Type B pancreatic cell (in vitro differentiated cells): ENCODE measurements at regions not wholly inside any gene's neighbourhood (a gene's known extent, or its start where the extent isn't known, plus 50 kb on each side); places are given as distances from the start of the nearest gene placed in this dataset.
"Not testable (repeated sequence)": the region's sequence is repeated elsewhere in the genome, so short reads cannot be mapped to it uniquely, and the experiment has no call there.

Experiments used
- DNase-seq: peaks from one replicate; pipeline ENCODE4 v3.0.0; 2021; ENCODE audit warnings: mixed read lengths; ENCODE audit not compliant: unreplicated experiment; ENCODE audit errors: extremely low spot score
- H3K27ac Mint-ChIP-seq: 2 replicates; pipeline ENCODE4 v1.8.0; 2021; ENCODE audit warnings: mild to moderate bottlenecking, mixed read lengths
- H3K27me3 Mint-ChIP-seq: 2 replicates; pipeline ENCODE4 v1.8.0; 2021; ENCODE audit warnings: mixed read lengths
- H3K36me3 Mint-ChIP-seq: 2 replicates; pipeline ENCODE4 v1.8.0; 2021; ENCODE audit warnings: mixed read lengths
- H3K4me1 Mint-ChIP-seq: one replicate; pipeline ENCODE4 v1.8.0; 2021; ENCODE audit warnings: mixed read lengths; ENCODE audit not compliant: unreplicated experiment
- H3K4me3 Mint-ChIP-seq: 2 replicates; pipeline ENCODE4 v1.8.0; 2021; ENCODE audit warnings: mild to moderate bottlenecking, mixed read lengths
- H3K9me3 Mint-ChIP-seq: 2 replicates; pipeline ENCODE4 v1.8.0; 2021; ENCODE audit warnings: mixed read lengths
- TF ChIP-seq, protein P1 (sequence below): fragments of 200-600 bp; sonication (generic); conservative IDR thresholded peaks from 2 replicates; pipeline ENCODE4 v1.5.0; 2021; ENCODE audit warnings: antibody characterized with exemption, mild to moderate bottlenecking

DNA sequence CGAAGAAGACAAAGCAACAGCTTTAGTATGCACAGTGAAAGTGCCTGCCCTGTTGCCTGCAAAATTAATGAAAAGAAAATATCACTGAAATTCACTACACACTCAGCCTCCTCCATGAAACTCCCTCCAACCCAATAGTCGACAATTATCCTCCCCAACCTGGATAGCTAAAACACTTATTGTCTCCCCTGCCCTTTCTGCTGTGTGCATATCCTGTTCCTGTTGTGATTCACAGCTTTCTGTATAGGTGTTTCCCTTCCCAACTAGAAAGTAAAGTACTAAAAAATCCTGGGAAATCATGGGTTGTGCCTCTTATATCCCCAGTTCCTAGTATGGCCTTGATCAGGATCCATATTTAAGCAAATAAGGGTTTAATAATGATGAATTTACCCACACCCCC, 412.1 kb downstream of the LTN1 start:
- no peaks in the 10 kb centered on the region for H3K9me3 Mint-ChIP-seq
- no peaks in the 10 kb centered on the region for H3K27me3 Mint-ChIP-seq
- H3K4me1 Mint-ChIP-seq: peaks cover 4% of the 10 kb centered on the region
- no peak overlapping the region for H3K27ac Mint-ChIP-seq
- no peak for DNase-seq
- TF ChIP-seq, protein P1, sequence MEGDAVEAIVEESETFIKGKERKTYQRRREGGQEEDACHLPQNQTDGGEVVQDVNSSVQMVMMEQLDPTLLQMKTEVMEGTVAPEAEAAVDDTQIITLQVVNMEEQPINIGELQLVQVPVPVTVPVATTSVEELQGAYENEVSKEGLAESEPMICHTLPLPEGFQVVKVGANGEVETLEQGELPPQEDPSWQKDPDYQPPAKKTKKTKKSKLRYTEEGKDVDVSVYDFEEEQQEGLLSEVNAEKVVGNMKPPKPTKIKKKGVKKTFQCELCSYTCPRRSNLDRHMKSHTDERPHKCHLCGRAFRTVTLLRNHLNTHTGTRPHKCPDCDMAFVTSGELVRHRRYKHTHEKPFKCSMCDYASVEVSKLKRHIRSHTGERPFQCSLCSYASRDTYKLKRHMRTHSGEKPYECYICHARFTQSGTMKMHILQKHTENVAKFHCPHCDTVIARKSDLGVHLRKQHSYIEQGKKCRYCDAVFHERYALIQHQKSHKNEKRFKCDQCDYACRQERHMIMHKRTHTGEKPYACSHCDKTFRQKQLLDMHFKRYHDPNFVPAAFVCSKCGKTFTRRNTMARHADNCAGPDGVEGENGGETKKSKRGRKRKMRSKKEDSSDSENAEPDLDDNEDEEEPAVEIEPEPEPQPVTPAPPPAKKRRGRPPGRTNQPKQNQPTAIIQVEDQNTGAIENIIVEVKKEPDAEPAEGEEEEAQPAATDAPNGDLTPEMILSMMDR: no peak
- H3K36me3 Mint-ChIP-seq: no peaks in the 10 kb centered on the region
- no peak overlapping the region for H3K4me3 Mint-ChIP-seq

DNA sequence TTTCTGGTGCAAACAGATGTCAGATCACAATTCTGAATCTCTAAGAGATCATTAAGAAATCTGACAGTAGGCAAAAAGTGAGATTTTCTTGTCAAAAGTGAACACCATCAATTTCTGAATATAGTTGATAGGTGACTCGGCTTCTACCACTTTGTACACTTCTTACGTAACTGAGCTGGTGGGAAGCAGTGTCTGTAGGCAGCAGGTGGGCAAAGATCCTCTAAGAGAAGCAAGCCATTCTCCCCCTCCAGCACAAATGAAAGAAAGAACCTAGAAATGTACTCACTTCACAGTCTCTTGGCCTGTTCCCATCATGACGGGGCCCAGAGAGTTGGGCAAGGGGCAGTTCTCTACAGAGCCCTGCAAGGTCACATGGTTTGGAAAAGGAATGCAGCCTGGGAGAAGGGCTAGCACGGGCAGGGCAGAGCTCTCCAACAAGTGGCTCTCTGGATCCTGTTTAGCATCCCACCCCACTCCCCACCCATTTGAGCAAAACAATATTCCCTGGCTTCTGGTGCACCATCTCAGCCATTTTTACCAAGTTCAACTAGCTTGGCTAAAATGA, 412.6 kb downstream of the LTN1 start:
- Mint-ChIP-seq H3K27me3 (no peaks in the 10 kb centered on the region), H3K4me1 (peaks cover 4% of the 10 kb centered on the region), H3K4me3 (no peak overlapping the region), H3K36me3 (no peaks in the 10 kb centered on the region), H3K27ac (no peak overlapping the region), H3K9me3 (no peaks in the 10 kb centered on the region)
- no peak for DNase-seq
- TF ChIP-seq, protein P1: no peak

DNA sequence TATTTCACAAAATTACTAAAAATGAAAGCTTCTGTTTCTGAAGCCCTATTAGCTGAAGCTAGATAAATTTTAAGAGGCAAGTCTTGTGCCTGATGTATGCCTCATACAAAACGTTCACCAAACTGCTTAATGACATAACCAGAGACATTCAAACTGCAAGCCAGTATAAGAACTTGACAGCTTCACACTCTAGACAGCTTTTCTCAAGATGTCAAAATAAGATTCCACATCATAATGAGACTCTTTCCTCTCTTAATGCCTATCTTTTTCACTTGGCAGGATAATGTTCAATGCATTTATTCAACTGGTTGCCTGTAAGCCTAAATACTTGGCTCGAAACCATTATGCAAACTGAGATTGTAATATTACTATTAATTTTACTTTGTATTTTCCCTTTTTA, 424.0 kb downstream of the LTN1 start:
- Mint-ChIP-seq H3K27me3 (no peaks in the 10 kb centered on the region), H3K4me3 (no peak overlapping the region), H3K4me1 (no peaks in the 10 kb centered on the region), H3K27ac (no peak overlapping the region), H3K36me3 (no peaks in the 10 kb centered on the region), H3K9me3 (no peaks in the 10 kb centered on the region)
- TF ChIP-seq, protein P1: no peak
- DNase-seq: no peak

DNA sequence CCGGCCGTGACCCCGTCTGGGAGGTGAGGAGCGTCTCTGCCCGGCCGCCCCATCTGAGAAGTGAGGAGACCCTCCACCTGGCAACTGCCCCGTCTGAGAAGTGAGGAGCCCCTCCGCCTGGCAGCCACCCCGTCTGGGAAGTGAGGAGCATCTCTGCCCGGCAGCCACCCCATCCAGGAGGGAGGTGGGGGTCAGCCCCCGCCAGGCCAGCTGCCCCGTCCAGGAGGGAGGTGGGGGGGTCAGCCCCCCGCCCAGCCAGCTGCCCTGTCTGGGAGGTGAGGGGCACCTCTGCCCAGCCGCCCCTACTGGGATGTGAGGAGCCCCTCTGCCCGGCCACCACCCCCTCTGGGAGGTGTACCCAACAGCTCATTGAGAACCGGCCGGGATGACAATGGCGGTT, 428.7 kb downstream of the LTN1 start:
- not testable (repeated sequence) for H3K9me3 Mint-ChIP-seq, H3K36me3 Mint-ChIP-seq, H3K4me1 Mint-ChIP-seq, DNase-seq, H3K27me3 Mint-ChIP-seq, H3K27ac Mint-ChIP-seq, H3K4me3 Mint-ChIP-seq

DNA sequence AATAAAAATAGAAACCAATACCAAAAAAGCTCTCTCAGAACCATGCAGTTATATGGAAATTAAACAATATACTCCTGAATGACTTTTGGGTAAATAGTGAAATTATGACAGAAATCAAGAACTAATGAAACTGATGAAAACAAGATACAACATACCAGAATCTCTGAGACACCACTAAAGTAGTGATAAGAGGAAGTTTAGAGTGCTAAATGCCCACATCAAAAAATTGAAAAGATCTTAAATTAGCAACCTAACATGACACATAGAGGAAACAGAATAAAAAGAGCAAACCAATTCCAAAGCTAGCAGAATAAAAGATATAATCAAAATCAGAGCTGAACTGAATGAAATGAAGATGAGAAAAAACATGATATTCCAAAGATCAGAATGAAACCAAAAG, 430.9 kb downstream of the LTN1 start:
- Mint-ChIP-seq H3K4me3 (no peak overlapping the region), H3K4me1 (no peaks in the 10 kb centered on the region), H3K27me3 (no peaks in the 10 kb centered on the region), H3K27ac (no peak overlapping the region), H3K36me3 (no peaks in the 10 kb centered on the region), H3K9me3 (peaks cover 6% of the 10 kb centered on the region)
- TF ChIP-seq, protein P1: no peak
- no peak for DNase-seq

DNA sequence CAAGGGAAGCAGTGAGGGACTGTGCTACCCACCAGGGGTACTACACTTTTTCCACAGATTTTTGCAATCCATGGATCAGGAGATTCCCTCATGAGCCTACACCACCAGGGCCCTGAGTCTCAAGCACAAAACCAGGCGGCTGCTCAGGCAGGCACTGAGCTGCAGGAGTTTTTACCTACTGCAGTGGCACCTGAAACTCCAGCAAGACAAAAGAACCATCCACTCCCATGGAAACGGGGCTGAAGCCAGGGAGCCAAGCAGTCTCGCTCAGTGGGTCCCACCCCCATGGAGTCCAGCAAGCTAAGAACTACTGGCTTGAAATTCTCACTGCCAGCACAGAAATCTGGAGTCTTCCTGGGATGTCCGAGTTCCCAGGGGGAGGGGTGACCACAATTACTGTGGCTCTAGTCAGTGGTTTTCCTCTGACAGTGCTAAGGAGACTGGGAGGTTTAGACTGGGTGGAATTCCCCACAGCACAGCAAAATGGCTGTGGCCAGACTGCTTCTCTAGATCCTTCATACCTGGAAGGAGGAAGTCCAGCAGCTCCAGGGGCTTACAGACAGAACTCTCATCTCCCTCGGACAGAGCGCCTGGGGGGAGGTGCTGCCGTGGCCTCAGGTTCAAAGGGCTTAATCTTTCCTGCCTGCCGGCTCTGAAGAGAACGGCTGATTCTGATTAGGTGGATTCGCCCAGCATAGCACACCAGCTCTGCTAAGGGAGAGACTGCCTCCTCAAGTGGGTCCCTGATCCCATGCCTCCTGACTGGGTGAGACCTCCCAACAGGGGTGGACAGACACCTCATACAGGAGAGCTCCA, 437.8 kb downstream of the LTN1 start:
- no peaks in the 10 kb centered on the region for H3K4me1 Mint-ChIP-seq
- no peak overlapping the region for H3K4me3 Mint-ChIP-seq
- DNase-seq: no peak
- no peak overlapping the region for H3K27ac Mint-ChIP-seq
- TF ChIP-seq, protein P1: no peak
- no peaks in the 10 kb centered on the region for H3K36me3 Mint-ChIP-seq
- H3K27me3 Mint-ChIP-seq: peaks cover 4% of the 10 kb centered on the region
- peaks cover 5% of the 10 kb centered on the region for H3K9me3 Mint-ChIP-seq
